K562 (cell line): ENCODE measurements at regions not wholly inside any gene's neighbourhood (a gene's known extent, or its start where the extent isn't known, plus 50 kb on each side); places are given as distances from the start of the nearest gene placed in this dataset.

Source experiments
- ATAC-seq: fragments of 200-7000 bp; cut with Tn5 transposase; 3 replicates; pipeline ENCODE4 v1.9.1; 2020; ENCODE audit warnings: moderate library complexity
- BruUV-seq: library from RNA; stranded (reverse); fragments of 400-500 nt; replicated peaks from 2 replicates; lab custom pipeline; 2021; lab: Mats Ljungman, UMichigan
- CTCF ChIA-PET: fragments of 300-600 bp; formaldehyde crosslinking; extraction: SDS; loops from one replicate; lab custom pipeline; 2021; ENCODE audit warnings: low intra/inter-chr PET ratio; lab: Yijun Ruan, JAX
- POLR2A ChIA-PET: fragments of 300-600, 350-650 bp; sonication (Branson Sonifier 250); formaldehyde crosslinking; extraction: SDS; loops from one replicate; lab custom pipeline; 2021; ENCODE audit warnings: antibody characterized with exemption, inconsistent platforms; lab: Yijun Ruan, JAX
- DNase-seq, 4 experiments: peaks; one replicate each; pipeline versions ENCODE4 v3.0.0 to v3.0.0-alpha.2; 2011 to 2018; ENCODE audit warnings: low spot score in 3 of 4, mixed read lengths in 3 of 4; ENCODE audit errors: extremely low read depth in 1 of 4
- FAIRE-seq: peaks from 2 replicates; lab custom pipeline; 2011; peaks lifted over from hg19 to GRCh38; lab: Jason Lieb, UNC
- H2AFZ ChIP-seq: 2 replicates; pipeline ENCODE4 v1.6.0; 2011; ENCODE audit warnings: low read depth, low read length, control low read depth, inconsistent platforms
- H3K27ac ChIP-seq: fragments of 200-600 bp; 3 replicates; pipeline ENCODE4 v1.8.0; 2011; ENCODE audit warnings: low read depth, mild to moderate bottlenecking, control low read depth, inconsistent platforms, low read length, moderate library complexity, mixed read lengths; ENCODE audit errors: extremely low read depth
- H3K27me3 ChIP-seq, 2 experiments: fragments of 300-600 bp in 1 of 2; 2 replicates in 1 of 2; 3 replicates in 1 of 2; pipeline versions ENCODE4 v1.6.0 to v1.8.0; 2011; ENCODE audit warnings: inconsistent platforms in 2 of 2, low read length in 2 of 2, mild to moderate bottlenecking in 1 of 2, mixed read lengths in 1 of 2, moderate library complexity in 1 of 2; ENCODE audit not compliant: control insufficient read depth in 2 of 2, insufficient read depth in 2 of 2
- H3K36me3 ChIP-seq: fragments of 300-600 bp; 3 replicates; pipeline ENCODE4 v1.8.0; 2011; ENCODE audit warnings: mild to moderate bottlenecking, low read length, inconsistent platforms; ENCODE audit not compliant: control insufficient read depth, insufficient read depth
- H3K4me1 ChIP-seq, 2 experiments: fragments of 200-600 bp in 1 of 2; replicated peaks in 1 of 2; 2 replicates in 1 of 2; 3 replicates in 1 of 2; pipeline versions ENCODE4 v1.5.1 to v1.8.0; 2011; ENCODE audit warnings: inconsistent platforms in 2 of 2, low read length in 2 of 2, mild to moderate bottlenecking in 1 of 2, mixed read lengths in 1 of 2, moderate library complexity in 1 of 2; ENCODE audit not compliant: control insufficient read depth in 2 of 2, insufficient read depth in 2 of 2
- H3K4me2 ChIP-seq: 2 replicates; pipeline ENCODE4 v1.6.1; 2011; ENCODE audit warnings: low read length, control low read depth, inconsistent platforms, mixed read lengths; ENCODE audit not compliant: insufficient read depth
- H3K4me3 ChIP-seq: fragments of 200-600 bp; sonication (generic), shearing (Covaris generic); 2 replicates; pipeline ENCODE4 v1.5.1; 2016; ENCODE audit warnings: control low read depth, inconsistent platforms
- H3K79me2 ChIP-seq: fragments of 200-600 bp; 3 replicates; pipeline ENCODE4 v1.8.0; 2011; ENCODE audit warnings: low read length, inconsistent platforms; ENCODE audit not compliant: control insufficient read depth, insufficient read depth
- H3K9ac ChIP-seq, 2 experiments: 2 replicates each; pipeline versions ENCODE4 v1.6.0 to v1.6.1; 2011; ENCODE audit warnings: low read depth in 2 of 2, low read length in 2 of 2, control low read depth in 1 of 2, inconsistent platforms in 1 of 2, mild to moderate bottlenecking in 1 of 2, mixed read lengths in 1 of 2; ENCODE audit not compliant: insufficient read depth in 1 of 2
- H3K9me1 ChIP-seq: one replicate; pipeline ENCODE4 v1.6.0; 2011; ENCODE audit warnings: inconsistent platforms, mild to moderate bottlenecking, low read length, moderate library complexity; ENCODE audit not compliant: control insufficient read depth, insufficient read depth
- H3K9me3 ChIP-seq: replicated peaks from 2 replicates; pipeline ENCODE4 v1.5.1; 2011; ENCODE audit warnings: low read depth, low read length, inconsistent platforms; ENCODE audit not compliant: control insufficient read depth, insufficient read depth
- H4K20me1 ChIP-seq: replicated peaks from 2 replicates; pipeline ENCODE4 v1.6.1; 2011; ENCODE audit warnings: low read length, inconsistent platforms, mixed read lengths; ENCODE audit not compliant: control insufficient read depth, insufficient read depth
- ADNP ChIP-seq: fragments of 200-800 bp; sonication (Bioruptor generic); IDR thresholded peaks from 2 replicates; pipeline ENCODE4 v1.6.1; 2016; ENCODE audit warnings: missing genetic modification characterization, missing compliant biosample characterization
- CHAMP1 ChIP-seq: fragments of 450-650 bp; IDR thresholded peaks from 2 replicates; pipeline ENCODE4 v1.6.1; 2016; ENCODE audit warnings: mild to moderate bottlenecking
- E2F4 ChIP-seq: sonication (generic); formaldehyde crosslinking; IDR thresholded peaks from 2 replicates; pipeline ENCODE4 v1.8.0; 2022; ENCODE audit warnings: mild to moderate bottlenecking, low read depth, missing genetic modification reagents
- ETV1 ChIP-seq: fragments of 450-650 bp; conservative IDR thresholded peaks from 2 replicates; pipeline ENCODE4 v1.6.1; 2016; ENCODE audit warnings: missing genetic modification characterization, control low read depth, low read depth, missing compliant biosample characterization
- FIP1L1 ChIP-seq: fragments of 200-400 bp; formaldehyde crosslinking; IDR thresholded peaks from 2 replicates; pipeline ENCODE4 v1.6.1; 2018; ENCODE audit warnings: mild to moderate bottlenecking, low read depth, low read length; ENCODE audit not compliant: poor library complexity, severe bottlenecking
- GABPB2 ChIP-seq: fragments of 250-450 bp; sonication (Bioruptor Pico); conservative IDR thresholded peaks from 2 replicates; pipeline ENCODE4 v1.5.1; 2021; ENCODE audit warnings: mild to moderate bottlenecking
- KLF6 ChIP-seq: fragments of 250-450 bp; sonication (Bioruptor Pico); IDR thresholded peaks from 2 replicates; pipeline ENCODE4 v1.4.0; 2020; ENCODE audit warnings: mild to moderate bottlenecking, moderate library complexity, borderline replicate concordance
- LARP7 ChIP-seq: fragments of 450-650 bp; IDR thresholded peaks from 2 replicates; pipeline ENCODE4 v1.6.1; 2016
- NCOA1 ChIP-seq: fragments of 450-650 bp; IDR thresholded peaks from 2 replicates; pipeline ENCODE4 v1.6.1; 2016; ENCODE audit warnings: low read depth
- NCOA2 ChIP-seq, 2 experiments: fragments of 450-650 bp; IDR thresholded peaks; 2 replicates each; pipeline ENCODE4 v1.6.1; 2018; ENCODE audit warnings: mild to moderate bottlenecking in 2 of 2, moderate library complexity in 1 of 2; ENCODE audit not compliant: partially characterized antibody in 2 of 2
- PCBP1 ChIP-seq: fragments of 200-400 bp; formaldehyde crosslinking; IDR thresholded peaks from 2 replicates; pipeline ENCODE4 v1.6.1; 2018; ENCODE audit warnings: mild to moderate bottlenecking, low read depth, low read length; ENCODE audit not compliant: poor library complexity, severe bottlenecking
- SMAD2 ChIP-seq: fragments of 150-350 bp; IDR thresholded peaks from 2 replicates; pipeline ENCODE4 v1.6.1; 2014; ENCODE audit warnings: low read depth, mild to moderate bottlenecking, low read length
- TCF3 ChIP-seq: sonication (generic); formaldehyde crosslinking; IDR thresholded peaks from 2 replicates; pipeline ENCODE4 v1.4.0; 2020; ENCODE audit warnings: mild to moderate bottlenecking, missing genetic modification reagents
- VEZF1 ChIP-seq: fragments of 200-800 bp; sonication (Bioruptor generic); IDR thresholded peaks from 2 replicates; pipeline ENCODE4 v1.6.1; 2017; ENCODE audit warnings: missing genetic modification characterization, missing compliant biosample characterization
- ZC3H4 ChIP-seq: sonication (generic); formaldehyde crosslinking; IDR thresholded peaks from 2 replicates; pipeline ENCODE4 v1.9.0; 2021; ENCODE audit warnings: missing genetic modification reagents, borderline replicate concordance
- ZEB2 ChIP-seq: fragments of 450-650 bp; IDR thresholded peaks from 2 replicates; pipeline ENCODE4 v1.6.1; 2016
- ZNF75A ChIP-seq: fragments of 450-650 bp; formaldehyde crosslinking; IDR thresholded peaks from 2 replicates; pipeline ENCODE4 v1.4.0; 2020; ENCODE audit warnings: mild to moderate bottlenecking
- ZZZ3 ChIP-seq: fragments of 450-650 bp; IDR thresholded peaks from 2 replicates; pipeline ENCODE4 v1.6.1; 2016; ENCODE audit warnings: antibody characterized with exemption, mild to moderate bottlenecking, moderate library complexity
- WGBS: fragments of 100-300 bp; shearing (Covaris generic); methylation state at CpG from one replicate; pipeline ENCODE4 v1.1.6; 2016; ENCODE audit warnings: low coverage, mixed read lengths; ENCODE audit not compliant: insufficient coverage; ENCODE audit errors: missing lambda C conversion rate; 5-methylcytosine and 5-hydroxymethylcytosine counted together
- in situ Hi-C: fragments of 300-500 bp; cut with MboI; formaldehyde crosslinking; loops from 4 replicates; pipeline ENCODE4 v1.15.0; 2018; ENCODE audit warnings: inconsistent platforms, mixed read lengths
- intact Hi-C: fragments of 100-400 bp; cut with micrococcal nuclease; formaldehyde crosslinking; loops from 2 replicates; pipeline ENCODE4 v1.14.2; 2022
- TF ChIP-seq, protein P1 (sequence below): fragments of 450-650 bp; IDR thresholded peaks from 2 replicates; pipeline ENCODE4 v1.6.1; 2016; ENCODE audit warnings: antibody characterized with exemption

- TF ChIP-seq PCBP1 (no peak), ZC3H4 (CRISPR knock-in tag) (no peak), ZZZ3 (no peak), ZNF75A (CRISPR knock-in tag) (no peak), E2F4 (CRISPR knock-in tag) (no peak), KLF6 (no peak), ETV1 (tag) (no peak), VEZF1 (CRISPR knock-in tag) (no peak), TCF3 (CRISPR knock-in tag) (no peak), NCOA1 (no peak), ADNP (tag) (no peak), CHAMP1 (no peak), NCOA2 (IDR thresholded peaks at IDR 0.05; ENCODE audit: partially characterized antibody in 2 of 2) (no peak), SMAD2 (no peak), GABPB2 (no peak), FIP1L1 (no peak), LARP7 (no peak), ZEB2 (no peak)
- TF ChIP-seq, protein P1, sequence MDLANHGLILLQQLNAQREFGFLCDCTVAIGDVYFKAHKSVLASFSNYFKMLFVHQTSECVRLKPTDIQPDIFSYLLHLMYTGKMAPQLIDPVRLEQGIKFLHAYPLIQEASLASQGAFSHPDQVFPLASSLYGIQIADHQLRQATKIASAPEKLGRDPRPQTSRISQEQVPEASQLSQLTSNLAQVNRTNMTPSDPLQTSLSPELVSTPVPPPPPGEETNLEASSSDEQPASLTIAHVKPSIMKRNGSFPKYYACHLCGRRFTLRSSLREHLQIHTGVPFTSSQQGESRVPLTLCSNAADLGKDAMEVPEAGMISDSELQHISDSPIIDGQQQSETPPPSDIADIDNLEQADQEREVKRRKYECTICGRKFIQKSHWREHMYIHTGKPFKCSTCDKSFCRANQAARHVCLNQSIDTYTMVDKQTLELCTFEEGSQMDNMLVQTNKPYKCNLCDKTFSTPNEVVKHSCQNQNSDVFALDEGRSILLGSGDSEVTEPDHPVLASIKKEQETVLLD: no peak
- Histone ChIP-seq H4K20me1 (no peaks in the 10 kb centered on the region), H3K27me3 (peaks cover 15 to 44% of the 10 kb centered on the region in 2 experiments; a peak in 4 of 5 replicates), H3K9ac (no peak overlapping the region), H3K4me3 (no peak overlapping the region), H3K9me3 (no peaks in the 10 kb centered on the region), H3K36me3 (no peaks in the 10 kb centered on the region), H2AFZ (no peak overlapping the region), H3K4me2 (no peak overlapping the region), H3K9me1 (no peaks in the 10 kb centered on the region), H3K27ac (no peak overlapping the region), H3K79me2 (no peaks in the 10 kb centered on the region), H3K4me1 (no peaks in the 10 kb centered on the region)
- in situ Hi-C loops: no loop called here
- no peak for FAIRE-seq
- intact Hi-C loops: no loop called here
- no TSS peak for BruUV-seq
- WGBS: 0% methylated on average over 6 of the region's 8 CpGs
- POLR2A ChIA-PET: interaction anchor here (0.6 kb wide), 2 partner anchors 225 to 1438 kb away, joined by 3 to 5 read pairs; no protein-coding TSS in a partner anchor
- DNase-seq: no peak
- CTCF ChIA-PET: no interaction called here
- ATAC-seq: no peak
Observed at GRCh38 chr20:51862796-51863195, 60.5 kb upstream of the SALL4 start.
